NB4 (cell line): ENCODE measurements at regions not wholly inside any gene's neighbourhood (a gene's known extent, or its start where the extent isn't known, plus 50 kb on each side); places are given as distances from the start of the nearest gene placed in this dataset.

ENCODE experiments used
- MYC ChIP-seq: IDR thresholded peaks from 2 replicates; pipeline ENCODE4 v1.6.1; 2011; ENCODE audit warnings: low read depth, low read length
- POLR2A ChIP-seq: IDR thresholded peaks from 2 replicates; pipeline ENCODE4 v1.6.1; 2011; ENCODE audit warnings: mild to moderate bottlenecking; ENCODE audit not compliant: insufficient read length; ENCODE audit errors: extremely low read depth
- TF ChIP-seq, protein P1 (sequence below): IDR thresholded peaks from one replicate; pipeline ENCODE4 v1.5.1; 2012; ENCODE audit warnings: low read depth, low read length

DNA sequence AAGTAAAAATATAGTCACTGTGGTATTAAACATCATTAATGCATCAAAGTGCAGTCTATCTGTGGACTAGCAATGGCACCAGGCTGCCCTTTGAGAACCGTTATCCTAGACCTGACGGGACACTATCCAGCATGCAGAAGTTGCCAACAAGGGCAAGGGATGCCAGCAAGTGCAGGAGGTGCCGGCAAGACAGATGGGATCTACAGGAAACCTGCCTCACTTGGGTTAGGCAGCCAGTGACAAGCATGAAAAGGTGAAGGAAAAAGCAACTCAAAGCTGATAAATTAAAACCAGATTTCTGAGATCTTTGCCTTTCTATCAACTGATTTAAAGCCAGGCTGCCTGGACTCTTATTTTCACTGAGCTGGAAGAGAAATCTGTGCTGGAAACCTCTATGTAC lies 315.2 kb upstream of the PDE4D start:
- TF ChIP-seq, protein P1, sequence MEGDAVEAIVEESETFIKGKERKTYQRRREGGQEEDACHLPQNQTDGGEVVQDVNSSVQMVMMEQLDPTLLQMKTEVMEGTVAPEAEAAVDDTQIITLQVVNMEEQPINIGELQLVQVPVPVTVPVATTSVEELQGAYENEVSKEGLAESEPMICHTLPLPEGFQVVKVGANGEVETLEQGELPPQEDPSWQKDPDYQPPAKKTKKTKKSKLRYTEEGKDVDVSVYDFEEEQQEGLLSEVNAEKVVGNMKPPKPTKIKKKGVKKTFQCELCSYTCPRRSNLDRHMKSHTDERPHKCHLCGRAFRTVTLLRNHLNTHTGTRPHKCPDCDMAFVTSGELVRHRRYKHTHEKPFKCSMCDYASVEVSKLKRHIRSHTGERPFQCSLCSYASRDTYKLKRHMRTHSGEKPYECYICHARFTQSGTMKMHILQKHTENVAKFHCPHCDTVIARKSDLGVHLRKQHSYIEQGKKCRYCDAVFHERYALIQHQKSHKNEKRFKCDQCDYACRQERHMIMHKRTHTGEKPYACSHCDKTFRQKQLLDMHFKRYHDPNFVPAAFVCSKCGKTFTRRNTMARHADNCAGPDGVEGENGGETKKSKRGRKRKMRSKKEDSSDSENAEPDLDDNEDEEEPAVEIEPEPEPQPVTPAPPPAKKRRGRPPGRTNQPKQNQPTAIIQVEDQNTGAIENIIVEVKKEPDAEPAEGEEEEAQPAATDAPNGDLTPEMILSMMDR, result no peak
- TF ChIP-seq POLR2A (no peak), MYC (no peak)
